NCI-H524 (cell line): ENCODE measurements at regions not wholly inside any gene's neighbourhood (a gene's known extent, or its start where the extent isn't known, plus 50 kb on each side); places are given as distances from the start of the nearest gene placed in this dataset.
"Not testable (repeated sequence)": the region's sequence is repeated elsewhere in the genome, so short reads cannot be mapped to it uniquely, and the experiment has no call there.

Experiments used
- DNase-seq, 2 experiments: peaks; one replicate each; lab custom pipeline; 2025; lab: John Stamatoyannopoulos, UW

DNA sequence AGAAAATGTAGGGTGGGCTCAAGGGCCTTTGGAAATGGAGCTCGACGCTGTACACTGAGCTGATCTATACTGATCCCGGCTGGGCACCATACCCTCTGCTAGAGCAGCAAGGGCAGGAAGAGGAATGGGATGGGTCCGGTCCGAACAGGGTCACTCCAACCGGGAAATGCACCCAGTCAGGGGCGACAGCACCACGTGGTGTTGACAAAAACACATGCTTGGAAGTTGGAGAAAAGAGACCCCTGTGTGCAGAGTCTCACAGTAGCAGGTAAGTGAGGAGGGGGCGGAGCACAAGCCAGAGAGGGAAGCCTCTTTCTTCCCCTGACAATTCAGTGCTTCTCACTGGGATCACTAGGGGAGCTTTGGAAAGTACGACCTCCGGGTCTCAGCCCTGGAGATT is 84.1 kb upstream of the ASB18 start:
- no peak for DNase-seq

DNA sequence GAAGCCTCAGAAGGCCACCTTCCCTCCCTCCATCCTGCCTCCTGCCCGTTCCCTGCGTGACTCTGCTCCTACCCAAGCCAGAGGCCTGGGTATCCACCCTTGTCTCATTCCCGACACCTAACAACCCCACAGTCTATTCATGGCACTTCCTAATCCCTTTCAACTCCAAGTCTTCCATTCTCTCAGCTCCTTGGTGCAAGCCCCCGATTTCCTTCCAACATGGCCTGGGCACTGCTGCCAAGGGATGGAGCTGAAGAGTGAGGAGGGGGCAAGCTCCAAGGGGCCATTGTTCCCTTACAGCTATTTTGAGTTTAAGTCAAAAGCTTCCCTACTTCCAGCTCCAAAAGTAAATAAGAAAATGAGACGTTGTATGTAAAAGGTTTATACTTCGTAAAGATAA is 84.8 kb upstream of the ASB18 start:
- no peak for DNase-seq

DNA sequence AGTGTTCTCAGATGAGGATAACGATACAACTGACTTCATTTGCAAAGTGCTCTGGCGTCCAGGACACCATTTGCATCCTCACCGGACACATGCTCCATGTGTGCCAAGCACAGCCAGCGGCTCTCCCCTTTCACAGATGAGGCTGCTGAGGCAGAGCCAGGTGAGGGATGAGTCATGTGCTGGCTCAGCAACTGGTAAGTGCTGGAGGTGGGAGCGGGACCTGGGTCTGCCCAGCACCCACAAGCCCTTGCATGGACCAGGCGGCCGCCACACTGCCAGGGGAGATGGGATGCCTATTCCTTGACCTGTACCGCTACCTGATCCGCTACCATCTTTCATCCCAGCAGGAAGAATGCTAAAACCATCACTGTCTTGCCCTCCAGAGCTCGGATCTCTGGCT is 86.2 kb upstream of the ASB18 start:
- no peak for DNase-seq

DNA sequence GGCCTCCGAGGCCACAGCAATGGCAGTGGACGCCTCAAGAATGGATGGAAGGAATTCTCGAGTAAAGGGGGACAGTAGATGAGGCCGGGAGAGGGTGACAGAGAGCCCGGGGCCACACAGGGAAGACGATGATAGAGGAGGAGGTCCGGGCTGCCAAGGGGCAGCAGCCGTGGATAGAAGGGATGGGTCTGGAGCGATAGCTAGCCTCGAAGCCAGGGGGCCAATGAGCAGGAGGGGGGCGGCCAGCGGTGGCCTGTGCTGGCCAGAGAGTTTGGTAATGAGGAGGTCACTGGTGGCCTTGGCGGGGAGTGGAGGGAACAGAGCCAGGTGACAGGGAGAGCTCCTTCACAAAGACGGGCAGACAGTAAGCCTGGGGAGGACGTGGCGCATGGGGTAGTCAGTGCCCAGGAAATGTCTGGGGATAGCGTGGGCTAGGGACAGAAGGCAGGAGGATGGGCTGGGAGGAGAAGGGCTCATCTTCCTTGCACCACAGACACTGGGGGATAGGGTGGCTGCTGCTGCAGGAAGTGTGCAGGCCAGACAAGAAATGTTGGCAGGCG is 87.8 kb upstream of the ASB18 start:
- DNase-seq: no peak

DNA sequence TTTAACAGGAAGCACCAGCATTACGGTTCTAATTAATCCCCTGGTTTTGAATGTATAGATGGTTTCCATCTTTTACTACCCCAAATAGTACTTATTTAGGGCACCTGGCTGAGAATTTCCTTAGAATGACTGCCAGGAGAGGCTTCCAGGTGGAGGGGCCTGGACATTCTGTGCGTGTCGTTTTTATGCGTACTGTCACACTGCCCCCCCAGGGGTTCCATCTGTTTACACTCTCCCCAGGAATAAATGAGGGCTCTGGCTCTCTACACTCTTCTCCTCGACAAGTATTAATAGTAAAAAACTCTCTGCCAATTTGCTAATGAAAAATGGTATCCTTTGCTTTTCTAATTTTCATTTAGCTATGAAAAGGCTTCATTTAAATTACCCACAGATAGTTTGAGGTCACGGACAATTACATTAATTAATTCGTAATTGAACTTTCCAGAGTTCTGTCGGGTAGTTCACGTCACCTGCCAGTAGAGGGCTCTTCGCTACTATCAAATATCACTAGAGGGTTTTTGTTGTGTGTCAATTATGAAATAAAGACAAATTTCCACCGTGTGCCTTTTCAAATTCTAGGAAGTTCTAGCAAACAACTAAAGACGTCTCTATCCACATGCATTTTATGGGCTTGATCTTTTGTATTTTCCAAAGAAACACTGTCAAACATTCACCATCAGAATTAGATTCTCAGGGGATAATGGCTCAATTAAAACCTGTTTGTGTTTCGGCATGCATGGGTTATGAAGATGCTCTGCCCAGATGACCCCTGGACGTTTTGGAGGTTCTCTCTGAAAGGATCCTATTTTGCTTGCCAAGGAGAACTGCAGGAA is 88.8 kb upstream of the ASB18 start:
- peak in 1 of 2 experiments; percentile 49 for DNase-seq

DNA sequence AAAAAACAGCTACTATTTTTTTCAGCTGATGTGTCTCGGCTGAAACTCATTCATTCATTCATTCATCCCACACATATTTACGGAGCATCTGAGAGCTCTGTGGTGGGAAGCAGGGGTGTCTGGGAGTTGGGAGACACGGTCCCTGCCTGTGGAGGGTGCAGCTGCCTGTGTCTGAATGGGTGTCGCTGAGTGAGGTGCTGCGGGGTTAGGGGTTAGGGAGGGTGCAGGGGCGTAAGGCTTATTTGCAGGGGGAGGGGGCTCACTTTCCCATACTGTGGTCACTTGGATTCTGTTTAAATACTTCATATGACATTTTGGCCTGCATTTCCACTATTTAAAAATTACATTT is 89.4 kb upstream of the ASB18 start:
- DNase-seq: no peak

DNA sequence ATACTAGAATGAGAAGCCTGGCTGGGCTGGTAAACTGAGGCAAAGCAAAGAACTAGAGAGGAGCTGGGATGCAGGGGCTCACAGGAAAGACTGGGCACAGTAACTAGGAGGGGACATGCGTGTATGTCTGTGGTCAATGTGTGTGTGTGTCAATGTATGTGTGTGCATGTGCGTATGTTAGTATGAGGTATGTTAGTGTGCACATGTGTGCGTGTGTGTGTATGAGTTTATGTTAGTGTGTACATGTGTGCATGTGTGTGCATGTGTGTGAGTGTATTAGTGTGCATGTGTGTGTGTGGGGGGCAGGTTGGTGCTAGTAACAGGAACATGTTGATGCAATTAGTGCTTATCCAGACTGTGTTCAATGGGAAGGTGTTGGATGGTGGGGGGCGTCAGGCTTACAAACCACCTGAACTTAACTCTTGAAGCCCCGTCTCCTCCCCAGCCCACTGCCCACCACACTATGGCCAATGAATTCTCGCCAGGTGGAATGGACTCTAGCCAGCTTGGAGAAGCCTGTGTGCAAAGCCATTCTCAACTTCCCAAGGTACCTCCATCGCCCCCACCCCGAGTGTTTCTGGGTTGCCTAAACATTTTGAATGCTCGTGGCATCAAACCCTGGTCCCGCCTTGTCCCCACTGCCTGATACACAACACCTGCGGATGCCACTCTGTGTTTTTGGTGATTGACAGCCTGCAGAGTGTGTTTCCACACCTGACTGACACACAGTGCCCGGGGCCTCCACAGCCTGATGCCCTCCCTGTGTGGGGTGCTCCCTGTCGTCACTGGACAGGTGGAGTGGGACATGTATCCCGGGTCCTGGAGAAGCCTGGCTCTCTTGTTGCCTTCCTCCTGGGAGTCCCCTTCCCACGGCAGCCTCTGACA is 90.1 kb upstream of the ASB18 start:
- no peak for DNase-seq

DNA sequence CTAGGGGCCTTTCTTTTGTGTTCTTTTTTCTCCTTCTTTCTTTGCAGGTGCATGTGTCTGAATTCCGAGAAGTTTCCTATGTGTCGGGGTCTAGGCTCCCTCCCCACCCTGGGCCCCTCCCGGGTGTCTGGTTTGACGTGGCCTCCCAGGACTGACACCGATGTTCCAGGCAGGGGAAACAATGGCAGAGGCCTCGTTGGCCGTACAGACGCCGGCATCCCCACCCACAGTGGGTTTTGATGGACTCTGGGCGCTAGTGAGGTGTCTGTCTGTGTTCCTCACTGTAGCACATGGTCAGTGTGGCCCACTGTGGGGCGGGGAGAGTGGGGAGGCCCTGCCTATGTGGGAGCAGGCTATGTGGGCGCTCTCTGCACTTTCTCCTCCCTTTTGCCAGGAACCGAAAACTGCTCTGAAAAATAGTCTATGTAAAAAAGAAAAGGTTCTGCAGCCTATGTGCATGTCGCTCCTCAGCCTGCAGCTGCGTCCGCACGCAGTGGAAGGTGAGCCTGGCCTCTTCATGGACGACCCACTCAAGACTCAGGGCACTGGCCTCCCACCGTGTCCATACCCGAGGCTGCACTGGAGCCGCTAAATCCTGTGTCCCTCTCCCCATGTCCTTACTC is 90.9 kb upstream of the ASB18 start:
- DNase-seq: no peak

DNA sequence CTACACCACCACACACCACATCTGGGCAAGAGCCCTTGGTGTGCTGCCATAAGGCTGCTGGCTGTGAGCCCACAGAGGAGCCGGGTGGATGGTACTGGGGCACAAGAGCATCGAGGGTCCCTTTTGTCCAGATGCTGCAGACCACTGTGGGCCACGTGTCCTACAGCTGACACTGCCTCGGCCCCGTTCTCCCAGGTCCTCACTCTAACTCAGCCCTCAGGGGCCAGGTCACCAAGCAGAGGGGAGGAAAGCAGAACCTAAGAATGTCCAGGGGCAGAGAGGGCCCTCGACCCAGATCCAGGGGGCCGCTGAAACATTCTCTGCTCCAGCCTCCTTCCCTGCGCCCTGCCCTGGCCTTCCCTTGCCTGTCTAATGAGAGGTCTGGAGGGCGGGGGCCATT is 91.7 kb upstream of the ASB18 start:
- DNase-seq: no peak

DNA sequence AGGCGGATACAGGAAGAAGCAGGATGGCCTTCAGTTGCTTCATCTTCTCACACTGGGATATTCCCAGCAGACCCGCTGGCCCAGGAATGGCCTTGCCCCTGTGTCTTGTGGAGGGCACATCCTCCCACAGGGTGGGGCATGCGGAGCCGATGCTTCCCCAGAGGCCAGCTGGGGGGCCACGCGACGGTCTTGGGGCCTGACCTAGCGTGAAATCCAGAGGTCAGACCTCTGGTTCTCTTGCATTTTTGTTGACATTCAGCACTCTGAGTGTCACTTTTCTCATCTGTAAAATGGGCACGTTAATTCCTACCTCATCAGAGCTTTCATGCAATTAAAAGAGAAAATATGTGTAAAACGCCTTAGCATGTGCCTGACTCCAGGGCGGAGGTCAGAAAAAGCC is 92.1 kb upstream of the ASB18 start:
- DNase-seq: not testable (repeated sequence)

DNA sequence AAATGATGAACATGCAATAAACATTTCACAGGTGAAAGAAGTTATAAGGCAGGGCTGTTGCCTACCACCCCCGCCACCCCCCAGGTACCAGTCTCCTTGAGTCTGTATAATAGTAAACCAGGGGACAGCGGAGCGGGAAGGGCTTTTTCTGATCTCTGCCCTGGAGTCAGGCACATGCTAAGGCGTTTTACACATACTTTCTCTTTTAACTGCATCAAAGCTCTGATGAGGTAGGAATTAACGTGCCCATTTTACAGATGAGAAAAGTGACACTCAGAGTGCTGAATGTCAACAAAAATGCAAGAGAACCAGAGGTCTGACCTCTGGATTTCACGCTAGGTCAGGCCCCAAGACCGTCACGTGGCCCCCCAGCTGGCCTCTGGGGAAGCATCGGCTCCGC is 94.3 kb upstream of the ASB18 start:
- not testable (repeated sequence) for DNase-seq

DNA sequence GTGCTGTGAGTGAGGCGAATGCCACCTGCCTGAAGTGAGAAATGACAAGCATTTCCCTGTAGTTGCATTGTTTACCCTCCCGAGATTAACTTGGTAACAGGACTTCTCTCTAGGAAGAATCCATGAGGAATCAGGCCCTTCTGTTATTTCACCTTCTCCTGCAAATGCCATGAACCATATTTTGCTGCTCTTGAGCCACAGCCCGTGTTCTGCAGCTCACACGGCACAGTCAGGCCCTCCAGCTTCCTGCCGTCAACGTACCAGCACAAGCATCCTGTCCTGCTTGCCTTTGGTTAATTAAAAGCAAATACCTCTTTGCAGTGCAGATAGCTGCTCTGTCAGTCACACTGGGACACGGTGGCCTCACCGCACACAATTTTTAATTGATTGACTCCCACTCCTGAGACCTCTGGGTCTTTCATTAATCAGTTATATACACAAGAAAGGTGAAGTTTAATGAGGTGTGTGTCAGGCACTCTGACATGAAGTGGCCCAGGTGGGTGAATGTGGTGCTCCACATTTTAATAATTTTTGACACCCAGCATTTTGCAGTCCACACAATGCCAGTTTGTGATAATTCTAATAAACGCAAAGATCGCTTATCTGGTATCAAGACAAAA is 95.3 kb upstream of the ASB18 start:
- DNase-seq: no peak

DNA sequence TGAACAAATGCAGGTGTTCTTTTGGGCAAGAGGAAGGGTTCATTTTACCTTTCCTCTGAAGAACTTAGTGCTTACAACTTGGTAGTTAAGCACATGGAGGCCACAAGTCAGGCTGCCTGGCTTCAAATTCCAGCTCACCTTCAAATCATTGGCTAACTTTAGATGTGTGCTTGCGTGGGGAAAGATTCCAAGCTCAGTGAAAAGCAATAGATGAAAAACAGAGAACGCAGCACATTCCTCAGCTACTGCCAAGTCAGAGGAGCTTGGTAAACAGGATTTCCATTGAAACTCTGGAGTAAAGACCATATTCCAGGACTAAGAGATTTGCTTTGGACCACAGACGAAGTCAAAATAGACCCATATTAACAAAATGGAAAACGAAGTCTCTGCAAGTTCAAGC is 96.3 kb upstream of the ASB18 start:
- no peak for DNase-seq

DNA sequence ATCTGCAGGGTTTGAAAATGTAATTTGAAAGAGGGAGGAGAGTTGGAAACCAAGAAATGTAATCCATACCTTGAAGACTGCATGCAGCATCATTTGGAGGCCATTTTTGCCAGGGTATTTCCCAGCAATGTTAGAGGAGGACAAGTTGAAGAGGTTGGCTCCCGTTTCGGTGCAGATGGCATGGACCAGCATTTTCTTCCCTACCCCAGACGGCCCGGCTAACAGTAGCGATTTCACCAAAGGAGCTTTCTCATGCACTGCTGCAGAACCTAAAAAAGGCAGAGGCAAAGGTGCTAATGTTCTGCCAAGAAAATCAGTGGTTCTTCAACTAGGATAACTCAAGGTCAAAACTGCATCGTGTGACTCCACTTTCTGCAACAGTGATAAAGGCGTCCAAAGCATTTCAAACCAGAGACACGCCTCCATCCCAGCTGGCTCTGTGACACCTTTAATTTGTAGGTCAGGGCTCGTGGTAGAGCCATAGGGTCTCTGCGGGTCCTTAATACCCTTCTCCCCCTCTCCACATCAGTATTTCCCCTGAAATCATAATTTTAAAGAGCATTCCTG is 99.6 kb upstream of the ASB18 start:
- DNase-seq: no peak

DNA sequence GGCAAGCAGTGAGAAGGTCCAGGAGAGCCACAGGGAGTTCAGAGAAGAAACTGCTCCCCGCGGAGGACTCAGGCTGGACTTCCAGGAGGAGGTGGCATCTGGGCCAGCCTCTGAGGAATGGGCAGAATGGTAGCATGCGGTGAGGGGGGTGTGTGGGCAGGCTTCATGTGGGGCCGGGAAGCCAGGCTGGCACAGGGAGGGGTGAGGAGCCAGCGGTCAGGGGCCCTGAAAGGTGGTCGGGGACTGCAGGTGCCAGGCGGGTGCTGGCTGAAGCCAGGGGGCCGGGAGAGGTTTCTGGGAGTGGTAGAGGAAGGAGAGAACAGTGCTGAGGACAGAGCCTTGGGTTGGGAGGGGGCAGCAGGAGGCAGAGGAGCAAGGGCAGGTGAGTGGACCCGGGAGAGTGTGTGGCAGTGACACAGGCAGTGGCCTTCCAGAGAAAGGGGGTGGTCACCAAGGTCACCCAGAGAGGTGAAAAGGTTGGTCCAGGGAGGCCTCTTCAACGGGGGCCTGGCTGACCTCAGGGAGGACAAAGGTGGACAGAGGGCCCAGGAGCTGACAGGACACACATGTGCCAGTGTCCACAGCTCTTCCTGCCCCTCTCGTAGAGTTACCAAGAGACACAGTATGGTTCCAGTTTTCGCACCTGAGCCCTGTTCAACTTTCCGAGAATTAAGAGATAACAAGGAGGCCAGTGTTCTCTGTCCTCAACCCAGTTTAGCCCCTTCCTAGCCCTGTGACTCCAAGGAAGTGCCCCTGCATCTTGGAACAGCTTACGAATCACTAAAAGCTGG is 101.2 kb upstream of the ASB18 start:
- no peak for DNase-seq

DNA sequence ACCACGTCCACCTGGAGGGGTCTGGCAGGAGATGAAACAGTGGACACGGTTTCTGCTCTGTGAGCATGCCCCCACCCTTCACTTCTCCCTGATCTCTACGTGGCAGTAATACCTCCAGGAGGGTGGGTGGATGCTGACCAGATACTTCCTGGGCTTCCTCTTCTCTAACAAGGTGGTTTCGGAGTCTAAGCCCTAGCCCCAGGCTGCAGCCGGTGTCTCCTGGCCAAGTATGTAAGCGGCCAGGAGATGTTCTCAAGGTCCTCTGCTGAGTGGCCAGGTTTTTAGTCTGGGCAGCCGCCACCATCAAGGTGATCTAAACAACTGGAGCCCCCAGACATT is 101.8 kb upstream of the ASB18 start:
- DNase-seq: no peak

DNA sequence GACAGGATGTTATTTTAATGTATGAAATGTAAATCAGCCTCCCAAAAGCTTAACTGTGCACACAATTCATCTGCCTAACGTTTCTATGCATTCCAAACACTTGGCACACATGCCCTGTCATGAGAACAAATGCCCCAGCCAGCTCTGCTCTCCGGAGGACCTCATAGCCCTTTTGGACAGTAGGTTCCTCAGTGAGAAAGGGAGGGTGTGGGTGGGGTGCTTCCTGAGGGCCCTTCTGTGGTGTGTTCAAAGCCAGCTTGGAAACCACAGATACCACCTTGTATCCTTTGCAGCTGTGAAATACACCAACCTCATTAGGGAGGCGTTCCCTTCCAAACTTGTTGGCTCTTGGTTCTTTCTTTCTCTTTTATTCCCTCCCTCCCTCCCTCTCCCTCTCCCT is 102.2 kb upstream of the ASB18 start:
- DNase-seq: no peak

DNA sequence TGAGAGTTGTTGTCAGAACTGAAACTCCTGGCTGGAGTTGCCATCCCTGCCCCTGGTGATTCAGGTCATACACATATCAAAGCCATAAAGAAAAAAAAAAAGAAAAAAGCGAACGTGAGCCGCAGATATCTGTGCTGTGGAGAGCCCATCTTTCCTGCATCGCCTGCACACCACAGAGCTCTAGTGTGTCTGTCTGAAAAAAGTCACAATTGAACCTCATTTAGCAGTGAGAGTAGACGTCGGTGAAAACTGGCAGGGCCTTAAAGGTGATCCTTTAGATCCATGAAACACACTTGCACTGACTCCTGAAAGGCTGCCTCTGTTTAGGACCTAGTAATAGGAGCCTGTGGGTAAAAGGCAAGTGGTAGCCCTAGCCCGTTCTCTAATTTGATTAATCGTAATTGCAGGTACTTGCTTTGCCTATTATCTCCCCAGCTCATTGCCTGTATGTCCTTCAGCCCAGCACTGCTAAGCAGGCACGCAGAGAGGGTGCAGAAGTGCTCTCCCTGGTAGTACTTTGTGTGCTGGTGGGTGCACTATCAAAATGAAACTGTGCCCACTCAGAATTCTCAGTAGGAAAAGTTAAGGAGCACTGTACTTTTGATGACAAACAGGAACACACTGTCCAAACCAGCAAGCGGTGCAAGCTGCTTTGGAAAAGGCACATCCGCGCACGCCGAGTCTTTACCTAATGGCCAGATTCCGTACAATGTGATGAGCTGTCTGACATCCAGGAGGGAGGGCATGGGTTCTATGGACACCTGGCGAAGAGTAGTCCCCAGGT is 103.5 kb upstream of the ASB18 start:
- DNase-seq: no peak

DNA sequence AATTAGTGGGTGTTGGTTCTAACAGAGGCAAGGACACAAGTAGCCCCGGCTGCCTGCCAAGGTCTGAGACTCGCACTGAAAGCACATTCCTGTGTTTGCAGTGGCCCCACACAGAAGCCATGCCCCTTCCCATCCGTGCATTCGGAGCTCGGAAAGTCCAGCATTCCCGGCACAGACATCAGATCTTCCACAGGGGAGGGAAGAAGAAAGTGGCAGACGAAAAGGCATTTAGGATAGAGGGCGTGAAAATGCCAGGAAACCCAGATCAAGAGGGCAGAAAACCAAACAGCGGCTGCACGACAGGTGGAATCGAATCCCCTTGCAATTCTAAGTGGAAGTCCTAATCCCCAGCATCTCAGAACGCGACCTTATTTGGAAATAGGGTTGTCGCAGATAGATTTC is 105.5 kb upstream of the ASB18 start:
- DNase-seq: peak in 1 of 2 experiments; percentile 63

DNA sequence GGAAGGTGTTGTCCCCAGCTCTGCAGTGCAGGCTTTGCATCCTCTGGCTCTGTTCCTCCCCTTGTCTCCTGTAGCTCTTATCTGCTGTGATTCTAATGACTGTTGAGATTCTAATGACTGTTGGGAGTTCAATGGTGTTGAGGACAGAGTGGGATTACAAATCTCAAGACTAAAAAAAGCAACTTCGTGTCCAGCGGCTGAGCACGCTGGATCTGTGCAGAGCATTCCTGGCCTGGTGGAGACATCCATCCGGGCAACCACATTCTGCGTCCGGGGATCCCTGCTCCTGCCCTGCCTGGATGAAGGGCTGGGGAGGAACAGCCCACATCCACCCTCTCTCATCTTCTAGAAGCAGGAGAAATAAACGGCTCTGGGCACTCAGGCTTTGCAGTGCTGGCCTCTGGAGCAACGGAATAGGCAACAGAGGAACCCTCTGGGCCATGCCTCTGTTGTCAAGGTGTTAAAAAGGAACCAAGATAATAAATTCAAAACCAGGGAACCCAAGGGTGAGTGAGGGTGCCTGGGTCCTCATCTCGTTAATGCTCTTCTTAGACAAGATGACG is 106.7 kb upstream of the ASB18 start:
- no peak for DNase-seq
